SK-N-SH treated with all-trans-retinoic acid at 6 μM for 48 hours (cell line): ENCODE measurements at regions not wholly inside any gene's neighbourhood (a gene's known extent, or its start where the extent isn't known, plus 50 kb on each side); places are given as distances from the start of the nearest gene placed in this dataset.

ENCODE experiments used
- ATAC-seq: fragments of 200-7000 bp; cut with Tn5 transposase; 3 replicates; pipeline ENCODE4 v1.9.1; 2020; ENCODE audit warnings: mild to moderate bottlenecking, moderate library complexity
- ARNTL ChIP-seq: fragments of 450-650 bp; formaldehyde crosslinking; IDR thresholded peaks from 2 replicates; pipeline ENCODE4 v1.5.0; 2020; ENCODE audit warnings: low read depth, mild to moderate bottlenecking, moderate library complexity, borderline replicate concordance
- BACH2 ChIP-seq: fragments of 250-450 bp; sonication (Bioruptor Pico); IDR thresholded peaks from 2 replicates; pipeline ENCODE4 v1.9.0; 2021; ENCODE audit warnings: mild to moderate bottlenecking, borderline replicate concordance
- CREB5 ChIP-seq: fragments of 250-450 bp; sonication (Bioruptor Pico); IDR thresholded peaks from 2 replicates; pipeline ENCODE4 v1.5.1; 2020; ENCODE audit warnings: low read depth, mild to moderate bottlenecking, moderate library complexity
- CSDC2 ChIP-seq: fragments of 250-450 bp; sonication (Bioruptor Pico); IDR thresholded peaks from 2 replicates; pipeline ENCODE4 v1.5.0; 2020; ENCODE audit warnings: mild to moderate bottlenecking, moderate library complexity
- CSRNP3 ChIP-seq: fragments of 250-450 bp; sonication (Bioruptor Pico); IDR thresholded peaks from 2 replicates; pipeline ENCODE4 v1.5.1; 2021; ENCODE audit warnings: mild to moderate bottlenecking, moderate library complexity
- ESRRG ChIP-seq: fragments of 250-450 bp; sonication (Bioruptor Pico); IDR thresholded peaks from 2 replicates; pipeline ENCODE4 v1.6.1; 2021; ENCODE audit warnings: mild to moderate bottlenecking
- GLIS3 ChIP-seq: fragments of 250-450 bp; sonication (Bioruptor Pico); IDR thresholded peaks from 2 replicates; pipeline ENCODE4 v1.5.0; 2020; ENCODE audit warnings: mild to moderate bottlenecking, moderate library complexity
- OSR1 ChIP-seq: fragments of 250-450 bp; sonication (Bioruptor Pico); IDR thresholded peaks from 2 replicates; pipeline ENCODE4 v1.8.0; 2022; ENCODE audit warnings: moderate library complexity, mild to moderate bottlenecking, inconsistent platforms
- PATZ1 ChIP-seq: fragments of 250-450 bp; sonication (Bioruptor Pico); IDR thresholded peaks from 2 replicates; pipeline ENCODE4 v1.8.0; 2020; ENCODE audit warnings: mild to moderate bottlenecking, moderate library complexity, borderline replicate concordance
- POU6F1 ChIP-seq: fragments of 250-450 bp; sonication (Bioruptor Pico); IDR thresholded peaks from 2 replicates; pipeline ENCODE4 v1.8.0; 2021; ENCODE audit warnings: low read depth, mild to moderate bottlenecking, moderate library complexity, borderline replicate concordance
- PPARA ChIP-seq: fragments of 250-450 bp; sonication (Bioruptor Pico); IDR thresholded peaks from 2 replicates; pipeline ENCODE4 v1.5.0; 2020; ENCODE audit warnings: mild to moderate bottlenecking, borderline replicate concordance
- RARB ChIP-seq: fragments of 250-450 bp; sonication (Bioruptor Pico); IDR thresholded peaks from 2 replicates; pipeline ENCODE4 v1.8.0; 2021; ENCODE audit warnings: mild to moderate bottlenecking, moderate library complexity
- SNAI2 ChIP-seq: fragments of 250-450 bp; sonication (Bioruptor Pico); IDR thresholded peaks from 2 replicates; pipeline ENCODE4 v1.5.0; 2020; ENCODE audit warnings: mild to moderate bottlenecking, moderate library complexity
- TCF4 ChIP-seq: fragments of 250-450 bp; sonication (Bioruptor Pico); IDR thresholded peaks from 2 replicates; pipeline ENCODE4 v1.8.0; 2021; ENCODE audit warnings: mild to moderate bottlenecking, moderate library complexity, borderline replicate concordance
- TOX ChIP-seq: fragments of 250-450 bp; sonication (Bioruptor Pico); IDR thresholded peaks from 2 replicates; pipeline ENCODE4 v1.8.0; 2021; ENCODE audit warnings: mild to moderate bottlenecking, moderate library complexity, borderline replicate concordance
- TSHZ2 ChIP-seq: fragments of 250-450 bp; sonication (Bioruptor Pico); IDR thresholded peaks from 2 replicates; pipeline ENCODE4 v1.5.0; 2020; ENCODE audit warnings: mild to moderate bottlenecking, moderate library complexity
- ZC3H10 ChIP-seq: fragments of 250-450 bp; sonication (Bioruptor Pico); IDR thresholded peaks from 2 replicates; pipeline ENCODE4 v1.5.1; 2021; ENCODE audit warnings: mild to moderate bottlenecking, moderate library complexity
- ZFP3 ChIP-seq: fragments of 250-450 bp; sonication (Bioruptor Pico); IDR thresholded peaks from 2 replicates; pipeline ENCODE4 v1.5.0; 2020; ENCODE audit warnings: mild to moderate bottlenecking, moderate library complexity
- ZFP30 ChIP-seq: fragments of 450-650 bp; formaldehyde crosslinking; IDR thresholded peaks from 2 replicates; pipeline ENCODE4 v1.5.0; 2022; ENCODE audit warnings: mild to moderate bottlenecking, moderate library complexity
- ZNF565 ChIP-seq: fragments of 450-650 bp; formaldehyde crosslinking; conservative IDR thresholded peaks from 2 replicates; pipeline ENCODE4 v1.5.0; 2020; ENCODE audit warnings: low read depth, mild to moderate bottlenecking, moderate library complexity
- ZNF70 ChIP-seq: fragments of 450-650 bp; formaldehyde crosslinking; IDR thresholded peaks from 2 replicates; pipeline ENCODE4 v1.5.0; 2020; ENCODE audit warnings: mild to moderate bottlenecking, moderate library complexity
- ZNF8 ChIP-seq: fragments of 450-650 bp; formaldehyde crosslinking; IDR thresholded peaks from 2 replicates; pipeline ENCODE4 v1.5.0; 2020; ENCODE audit warnings: mild to moderate bottlenecking, moderate library complexity

GRCh38 chr7:155138204-155138603 lies 68.1 kb downstream of the HTR5A start:
- no peak for ATAC-seq
- no peak for TF ChIP-seq ZFP3 (CRISPR knock-in tag)
- TF ChIP-seq ZNF565: no peak
- no peak for TF ChIP-seq TOX (CRISPR knock-in tag)
- no peak for TF ChIP-seq TCF4 (CRISPR knock-in tag)
- no peak for TF ChIP-seq GLIS3 (CRISPR knock-in tag)
- TF ChIP-seq PPARA (CRISPR knock-in tag): no peak
- no peak for TF ChIP-seq POU6F1
- no peak for TF ChIP-seq TSHZ2
- TF ChIP-seq PATZ1: no peak
- no peak for TF ChIP-seq ZC3H10 (CRISPR knock-in tag)
- no peak for TF ChIP-seq CSDC2 (CRISPR knock-in tag)
- TF ChIP-seq BACH2 (CRISPR knock-in tag): no peak
- no peak for TF ChIP-seq SNAI2 (CRISPR knock-in tag)
- TF ChIP-seq RARB (CRISPR knock-in tag): no peak
- no peak for TF ChIP-seq OSR1 (CRISPR knock-in tag)
- no peak for TF ChIP-seq ZNF8 (CRISPR knock-in tag)
- TF ChIP-seq ZFP30 (CRISPR knock-in tag): no peak

GRCh38 chr7:155141562-155141961 lies 71.4 kb downstream of the HTR5A start:
- TF ChIP-seq TSHZ2 (no peak), OSR1 (CRISPR knock-in tag) (no peak), POU6F1 (no peak), TCF4 (CRISPR knock-in tag) (no peak)
- ATAC-seq: no peak

GRCh38 chr7:155143381-155143780 lies 73.3 kb downstream of the HTR5A start:
- TF ChIP-seq ZC3H10 (CRISPR knock-in tag) (no peak), ARNTL (CRISPR knock-in tag) (no peak), ZNF70 (CRISPR knock-in tag) (no peak)
- no peak for ATAC-seq

- TF ChIP-seq CSRNP3 (CRISPR knock-in tag): no peak
- TF ChIP-seq OSR1 (CRISPR knock-in tag): no peak
- TF ChIP-seq CREB5 (CRISPR knock-in tag): no peak
- TF ChIP-seq SNAI2 (CRISPR knock-in tag): no peak
- no peak for TF ChIP-seq ESRRG (CRISPR knock-in tag)
- TF ChIP-seq TCF4 (CRISPR knock-in tag): no peak
- no peak for TF ChIP-seq CSDC2 (CRISPR knock-in tag)
- no peak for TF ChIP-seq ZFP3 (CRISPR knock-in tag)
- no peak for TF ChIP-seq POU6F1
- no peak for TF ChIP-seq GLIS3 (CRISPR knock-in tag)
- no peak for ATAC-seq
Measured at GRCh38 chr7:155144371-155144770, 74.2 kb downstream of the HTR5A start.
